ENCODE measurements at regions not wholly inside any gene's neighbourhood (a gene's known extent, or its start where the extent isn't known, plus 50 kb on each side); places are given as distances from the start of the nearest gene placed in this dataset.

- dilution Hi-C loops (cut with MboI; ENCODE audit: extremely low pct_ligation_motif_present, low sequenced_read_pairs) = no loop called here
- Histone ChIP-seq H3K27ac (ENCODE audit: control insufficient read depth, insufficient read depth, low read length) (no peak overlapping the region), H3K9me1 (ENCODE audit: control insufficient read depth, extremely low read depth, insufficient read depth, low read length) (no peaks in the 10 kb centered on the region), H3K36me3 (ENCODE audit: control insufficient read depth in 2 of 2, extremely low read depth in 1 of 2, insufficient read depth in 2 of 2, low read length in 2 of 2) (no peaks in the 10 kb centered on the region), H3K4me3 (ENCODE audit: control insufficient read depth in 2 of 3, extremely low read depth in 1 of 3, insufficient read depth in 2 of 3, low read depth in 1 of 3, low read length in 3 of 3) (no peak overlapping the region), H3K27me3 (ENCODE audit: control insufficient read depth, extremely low read depth, insufficient read depth, low read length) (no peaks in the 10 kb centered on the region), H4K20me1 (ENCODE audit: control insufficient read depth, extremely low read depth, insufficient read depth, low read length) (no peaks in the 10 kb centered on the region), H2AFZ (ENCODE audit: control insufficient read depth, low read length) (no peak overlapping the region), H3K9ac (ENCODE audit: control insufficient read depth, extremely low read depth, insufficient read depth, low read length) (no peak overlapping the region), H3K79me2 (ENCODE audit: control insufficient read depth, insufficient read depth, low read length) (no peaks in the 10 kb centered on the region), H3K9me3 (ENCODE audit: control insufficient read depth, low read depth, low read length) (no peaks in the 10 kb centered on the region), H3K4me2 (ENCODE audit: control insufficient read depth, extremely low read depth, insufficient read depth, low read depth, low read length) (no peak overlapping the region), H3K4me1 (ENCODE audit: control insufficient read depth, extremely low read depth, insufficient read depth, low read length) (no peaks in the 10 kb centered on the region)
- DNase-seq (ENCODE audit: low read depth, low spot score) = no peak
- TF ChIP-seq EZH2 (IDR thresholded peaks at IDR 0.05; ENCODE audit: low read length) = no peak
- no peak for TF ChIP-seq CTCF (optimal IDR thresholded peaks at IDR 0.05 in 1 of 3, IDR thresholded peaks at IDR 0.05 in 1 of 3, conservative IDR thresholded peaks at IDR 0.05 in 1 of 3; ENCODE audit: extremely low read depth in 1 of 3, insufficient read depth in 2 of 3, low read length in 3 of 3)
- FAIRE-seq = peak; percentile 39
Observed at GRCh38 chr4:138300616-138301015, 58.5 kb upstream of the SLC7A11 start.

- Histone ChIP-seq H3K9me1 (ENCODE audit: control insufficient read depth, extremely low read depth, insufficient read depth, low read length) (no peaks in the 10 kb centered on the region), H3K27me3 (ENCODE audit: control insufficient read depth, extremely low read depth, insufficient read depth, low read length) (no peaks in the 10 kb centered on the region), H3K79me2 (ENCODE audit: control insufficient read depth, insufficient read depth, low read length) (no peaks in the 10 kb centered on the region), H3K27ac (ENCODE audit: control insufficient read depth, insufficient read depth, low read length) (no peak overlapping the region), H3K4me2 (ENCODE audit: control insufficient read depth, extremely low read depth, insufficient read depth, low read depth, low read length) (no peak overlapping the region), H3K9me3 (ENCODE audit: control insufficient read depth, low read depth, low read length) (no peaks in the 10 kb centered on the region), H3K4me1 (ENCODE audit: control insufficient read depth, extremely low read depth, insufficient read depth, low read length) (no peaks in the 10 kb centered on the region), H2AFZ (ENCODE audit: control insufficient read depth, low read length) (no peak overlapping the region), H3K4me3 (ENCODE audit: control insufficient read depth in 2 of 3, extremely low read depth in 1 of 3, insufficient read depth in 2 of 3, low read depth in 1 of 3, low read length in 3 of 3) (no peak overlapping the region), H4K20me1 (ENCODE audit: control insufficient read depth, extremely low read depth, insufficient read depth, low read length) (no peaks in the 10 kb centered on the region), H3K9ac (ENCODE audit: control insufficient read depth, extremely low read depth, insufficient read depth, low read length) (no peak overlapping the region), H3K36me3 (ENCODE audit: control insufficient read depth in 2 of 2, extremely low read depth in 1 of 2, insufficient read depth in 2 of 2, low read length in 2 of 2) (no peaks in the 10 kb centered on the region)
- no peak for TF ChIP-seq EZH2 (IDR thresholded peaks at IDR 0.05; ENCODE audit: low read length)
- TF ChIP-seq CTCF (optimal IDR thresholded peaks at IDR 0.05 in 1 of 3, IDR thresholded peaks at IDR 0.05 in 1 of 3, conservative IDR thresholded peaks at IDR 0.05 in 1 of 3; ENCODE audit: extremely low read depth in 1 of 3, insufficient read depth in 2 of 3, low read length in 3 of 3) = no peak
- FAIRE-seq = no peak
- DNase-seq (ENCODE audit: low read depth, low spot score) = no peak
- dilution Hi-C loops (cut with MboI; ENCODE audit: extremely low pct_ligation_motif_present, low sequenced_read_pairs) = no loop called here
Observed at GRCh38 chr4:138299881-138300280, 57.7 kb upstream of the SLC7A11 start.
